HepG2 (cell line): ENCODE measurements at regions not wholly inside any gene's neighbourhood (a gene's known extent, or its start where the extent isn't known, plus 50 kb on each side); places are given as distances from the start of the nearest gene placed in this dataset.

Source experiments
- ATAC-seq: fragments of 200-7000 bp; cut with Tn5 transposase; 3 replicates; pipeline ENCODE4 v1.9.1; 2020; ENCODE audit warnings: mild to moderate bottlenecking, moderate library complexity
- BruUV-seq: library from RNA; stranded (reverse); fragments of 400-500 nt; replicated peaks from 2 replicates; lab custom pipeline; 2021; lab: Mats Ljungman, UMichigan
- CTCF ChIA-PET: fragments of 300-600 bp; formaldehyde crosslinking; extraction: SDS; loops from one replicate; lab custom pipeline; 2021; ENCODE audit warnings: low total read pairs, inconsistent platforms, low intra/inter-chr PET ratio; lab: Yijun Ruan, JAX
- POLR2A ChIA-PET: fragments of 350-600 bp; sonication (Branson Sonifier 250); formaldehyde crosslinking; loops from one replicate; lab custom pipeline; 2020; ENCODE audit warnings: antibody characterized with exemption, inconsistent platforms; lab: Yijun Ruan, JAX
- DNase-seq: peaks from one replicate; pipeline ENCODE4 v3.0.0-alpha.2; 2015; ENCODE audit warnings: low spot score
- FAIRE-seq: peaks from 3 replicates; lab custom pipeline; 2011; peaks lifted over from hg19 to GRCh38; lab: Jason Lieb, UNC
- H2AFZ ChIP-seq: one replicate; pipeline ENCODE4 v1.6.1; 2011; ENCODE audit warnings: low read length, inconsistent platforms
- H3K27ac ChIP-seq: fragments of 300-600 bp; 3 replicates; pipeline ENCODE4 v1.8.0; 2011; ENCODE audit warnings: mixed run types, mild to moderate bottlenecking, mixed read lengths, low read length, inconsistent platforms; ENCODE audit not compliant: insufficient read depth; ENCODE audit errors: extremely low read length
- H3K27me3 ChIP-seq, 2 experiments: fragments of 200-600 bp in 1 of 2; 2 replicates in 1 of 2; 3 replicates in 1 of 2; pipeline versions ENCODE4 v1.6.0 to v1.8.0; 2011; ENCODE audit warnings: low read length in 2 of 2, mild to moderate bottlenecking in 2 of 2, moderate library complexity in 2 of 2, inconsistent platforms in 1 of 2; ENCODE audit not compliant: insufficient read depth in 2 of 2, control insufficient read depth in 1 of 2
- H3K36me3 ChIP-seq, 2 experiments: fragments of 200-600 bp in 1 of 2; replicated peaks in 1 of 2; 2 replicates in 1 of 2; 3 replicates in 1 of 2; pipeline versions ENCODE4 v1.5.1 to v1.8.0; 2011; ENCODE audit warnings: low read length in 2 of 2, inconsistent platforms in 1 of 2; ENCODE audit not compliant: insufficient read depth in 2 of 2, control insufficient read depth in 1 of 2
- H3K4me1 ChIP-seq: 2 replicates; pipeline ENCODE4 v1.5.1; 2012; ENCODE audit warnings: low read length, inconsistent platforms; ENCODE audit not compliant: insufficient read depth
- H3K4me2 ChIP-seq: 2 replicates; pipeline ENCODE4 v1.6.0; 2011; ENCODE audit warnings: low read depth, low read length, inconsistent platforms
- H3K4me3 ChIP-seq, 3 experiments: fragments of 200-600 bp in 1 of 3; sonication (generic), shearing (Covaris generic) in 1 of 3; replicated peaks in 1 of 3; 2 replicates each; pipeline ENCODE4 v1.5.1; 2011 to 2016; ENCODE audit warnings: low read length in 3 of 3, inconsistent platforms in 2 of 3, low read depth in 2 of 3, mild to moderate bottlenecking in 2 of 3, control low read depth in 1 of 3, mixed read lengths in 1 of 3; ENCODE audit not compliant: insufficient read depth in 1 of 3
- H3K79me2 ChIP-seq: one replicate; pipeline ENCODE4 v1.6.1; 2011; ENCODE audit warnings: low read length, inconsistent platforms; ENCODE audit not compliant: insufficient read depth
- H3K9ac ChIP-seq: 2 replicates; pipeline ENCODE4 v1.6.0; 2011; ENCODE audit warnings: mild to moderate bottlenecking, low read depth, low read length, inconsistent platforms; ENCODE audit not compliant: insufficient read depth
- H3K9me3 ChIP-seq: 2 replicates; pipeline ENCODE4 v1.5.1; 2012; ENCODE audit warnings: mild to moderate bottlenecking, low read length
- H4K20me1 ChIP-seq: 2 replicates; pipeline ENCODE4 v1.6.0; 2011; ENCODE audit warnings: inconsistent platforms, mild to moderate bottlenecking, low read length, moderate library complexity; ENCODE audit not compliant: insufficient read depth
- ATRX ChIP-seq: sonication (generic); formaldehyde crosslinking; IDR thresholded peaks from 2 replicates; pipeline ENCODE4 v1.4.0; 2020; ENCODE audit warnings: missing genetic modification reagents, borderline replicate concordance
- IRF2 ChIP-seq: IDR thresholded peaks from 2 replicates; pipeline ENCODE4 v1.6.1; 2018; ENCODE audit warnings: missing genetic modification reagents, missing compliant biosample characterization
- MTF1 ChIP-seq: sonication (generic); formaldehyde crosslinking; IDR thresholded peaks from 2 replicates; pipeline ENCODE4 v1.5.0; 2020; ENCODE audit warnings: missing genetic modification reagents
- NR2F6 ChIP-seq, 2 experiments: IDR thresholded peaks; 2 replicates each; pipeline ENCODE4 v1.6.1; 2016; ENCODE audit warnings: antibody characterized with exemption in 1 of 2, mild to moderate bottlenecking in 1 of 2
- PBX3 ChIP-seq: sonication (generic); formaldehyde crosslinking; IDR thresholded peaks from 2 replicates; pipeline ENCODE4 v1.8.1; 2023; ENCODE audit warnings: missing genetic modification reagents, inconsistent platforms, borderline replicate concordance
- PTBP1 ChIP-seq: fragments of 200-400 bp; formaldehyde crosslinking; IDR thresholded peaks from 2 replicates; pipeline ENCODE4 v1.6.1; 2018; ENCODE audit warnings: low read length, low read depth; ENCODE audit not compliant: poor library complexity, severe bottlenecking
- SOX5 ChIP-seq: IDR thresholded peaks from 2 replicates; pipeline ENCODE4 v1.6.1; 2016; ENCODE audit warnings: borderline replicate concordance
- TCF7L2 ChIP-seq: IDR thresholded peaks from 2 replicates; pipeline ENCODE4 v1.6.1; 2011; ENCODE audit warnings: mild to moderate bottlenecking, low read depth, low read length, moderate library complexity
- TEAD3 ChIP-seq: optimal IDR thresholded peaks from 2 replicates; pipeline ENCODE3; 2016; ENCODE audit warnings: borderline replicate concordance
- ZNF12 ChIP-seq: sonication (generic); formaldehyde crosslinking; IDR thresholded peaks from 2 replicates; pipeline ENCODE4 v1.5.0; 2020; ENCODE audit warnings: missing genetic modification reagents
- ZNF367 ChIP-seq: sonication (generic); formaldehyde crosslinking; IDR thresholded peaks from 2 replicates; pipeline ENCODE4 v1.4.0; 2020; ENCODE audit warnings: missing genetic modification reagents, borderline replicate concordance
- ZNF549 ChIP-seq: sonication (generic); formaldehyde crosslinking; IDR thresholded peaks from 2 replicates; pipeline ENCODE4 v1.5.0; 2020; ENCODE audit warnings: missing genetic modification reagents
- ZNF724P ChIP-seq: sonication (generic); formaldehyde crosslinking; IDR thresholded peaks from 2 replicates; pipeline ENCODE4 v1.8.0; 2022; ENCODE audit warnings: missing genetic modification reagents, borderline replicate concordance
- ZNF746 ChIP-seq: sonication (generic); formaldehyde crosslinking; IDR thresholded peaks from 2 replicates; pipeline ENCODE4 v1.8.0; 2022; ENCODE audit warnings: mild to moderate bottlenecking, missing genetic modification reagents
- ZNF800 ChIP-seq: sonication (generic); formaldehyde crosslinking; IDR thresholded peaks from 2 replicates; pipeline ENCODE4 v1.4.0; 2020; ENCODE audit warnings: missing genetic modification reagents
- WGBS: methylation state at CpG from one replicate; pipeline ENCODE4 v1.1.6; 2017; ENCODE audit warnings: low lambda C conversion rate; 5-methylcytosine and 5-hydroxymethylcytosine counted together
- in situ Hi-C: cut with HindIII; loops from 2 replicates; pipeline ENCODE4 v1.10.0; 2017; ENCODE audit warnings: low pct_unique_long_range_greater_than_20kb; ENCODE audit not compliant: extremely low pct_ligation_motif_present
- intact Hi-C: fragments of 100-400 bp; cut with micrococcal nuclease; formaldehyde crosslinking; loops from one replicate; pipeline ENCODE4 v1.10.0; 2022; ENCODE audit not compliant: unreplicated experiment

GRCh38 chr10:23630376-23630775 lies 191.5 kb downstream of the OTUD1 start:
- no peak overlapping the region for H3K27ac ChIP-seq
- CTCF ChIA-PET, result no interaction called here

GRCh38 chr10:23630885-23631284 lies 192.0 kb downstream of the OTUD1 start:
- H3K9ac ChIP-seq, result no peak overlapping the region
- no peaks in the 10 kb centered on the region for H3K4me1 ChIP-seq
- 4% methylated on average over 3 of the region's 3 CpGs for WGBS
- no peak overlapping the region for H3K4me2 ChIP-seq
- no peaks in the 10 kb centered on the region for H3K36me3 ChIP-seq
- in situ Hi-C loops (no loop called here), intact Hi-C loops (no loop called here)
- DNase-seq (no peak), ATAC-seq (no peak), FAIRE-seq (no peak)
- H3K4me3 ChIP-seq, result no peak overlapping the region
- ChIA-PET CTCF (no interaction called here), POLR2A (no interaction called here)
- no peak overlapping the region for H2AFZ ChIP-seq
- H3K9me3 ChIP-seq, result no peaks in the 10 kb centered on the region
- no TSS peak for BruUV-seq
- H3K27ac ChIP-seq, result no peak overlapping the region
- no peaks in the 10 kb centered on the region for H3K79me2 ChIP-seq
- no peaks in the 10 kb centered on the region for H4K20me1 ChIP-seq
- no peaks in the 10 kb centered on the region for H3K27me3 ChIP-seq
- TF ChIP-seq NR2F6 (IDR thresholded peaks at IDR 0.05) (no peak), NR2F6 (CRISPR knock-in tag; IDR thresholded peaks at IDR 0.05) (no peak), ZNF12 (CRISPR knock-in tag) (no peak), TEAD3 (no peak), ZNF800 (no peak), PBX3 (no peak)

More at GRCh38 chr10:23630376-23630775, 191.5 kb downstream of the OTUD1 start:
- no peaks in the 10 kb centered on the region for H3K9me3 ChIP-seq
- no peaks in the 10 kb centered on the region for H3K27me3 ChIP-seq
- BruUV-seq, result no TSS peak
- H3K4me1 ChIP-seq, result no peaks in the 10 kb centered on the region
- ATAC-seq (no peak), DNase-seq (no peak), FAIRE-seq (no peak)
- H3K36me3 ChIP-seq, result no peaks in the 10 kb centered on the region
- no peak overlapping the region for H3K4me2 ChIP-seq
- no peak for TF ChIP-seq ZNF367 (CRISPR knock-in tag)
- TF ChIP-seq SOX5 (CRISPR knock-in tag), result no peak
- no peak for TF ChIP-seq ZNF549 (CRISPR knock-in tag)
- TF ChIP-seq ZNF746 (CRISPR knock-in tag), result no peak
- no peak for TF ChIP-seq TCF7L2
- no peak for TF ChIP-seq PTBP1
- no peak for TF ChIP-seq IRF2
- TF ChIP-seq PBX3, result no peak
- no peak for TF ChIP-seq MTF1 (CRISPR knock-in tag)
- TF ChIP-seq ZNF724P (CRISPR knock-in tag), result no peak
- TF ChIP-seq ATRX (CRISPR knock-in tag), result no peak
- H3K4me3 ChIP-seq, result no peak overlapping the region
- in situ Hi-C loops, result no loop called here
- H4K20me1 ChIP-seq, result no peaks in the 10 kb centered on the region
- intact Hi-C loops, result no loop called here
- POLR2A ChIA-PET, result no interaction called here
- no peaks in the 10 kb centered on the region for H3K79me2 ChIP-seq
- H3K9ac ChIP-seq, result no peak overlapping the region
- H2AFZ ChIP-seq, result no peak overlapping the region
